Activated CD4-positive, alpha-beta T cell treated with anti-CD3 and anti-CD28 coated beads, Interleukin-2, amount 10 ng/mL, durations not matched to agents 7 days and 5 days (primary cell): ENCODE measurements at regions not wholly inside any gene's neighbourhood (a gene's known extent, or its start where the extent isn't known, plus 50 kb on each side); places are given as distances from the start of the nearest gene placed in this dataset.

Experiments used
- CTCF ChIA-PET: fragments of 350-600 bp; sonication (Branson Sonifier 250); formaldehyde crosslinking; loops from one replicate; lab custom pipeline; 2021; ENCODE audit warnings: antibody characterized with exemption; lab: Charles Lee
- POLR2A ChIA-PET: fragments of 350-600 bp; sonication (Branson Sonifier 250); formaldehyde crosslinking; loops from one replicate; lab custom pipeline; 2021; ENCODE audit warnings: antibody characterized with exemption; lab: Charles Lee
- DNase-seq: peaks from one replicate; pipeline ENCODE4 v3.0.0-alpha.2; 2020
- H3K27ac Mint-ChIP-seq: one replicate; pipeline ENCODE4 v1.8.0; 2021; ENCODE audit warnings: mild to moderate bottlenecking, moderate library complexity, mixed read lengths
- H3K27me3 Mint-ChIP-seq: one replicate; pipeline ENCODE4 v1.8.0; 2021; ENCODE audit warnings: mixed read lengths
- H3K36me3 Mint-ChIP-seq: one replicate; pipeline ENCODE4 v1.8.0; 2021; ENCODE audit warnings: low read depth, mixed read lengths
- H3K4me1 Mint-ChIP-seq: one replicate; pipeline ENCODE4 v1.8.0; 2021; ENCODE audit warnings: mixed read lengths
- H3K4me3 Mint-ChIP-seq: one replicate; pipeline ENCODE4 v1.8.0; 2021; ENCODE audit warnings: mild to moderate bottlenecking, moderate library complexity, mixed read lengths
- H3K9me3 Mint-ChIP-seq: one replicate; pipeline ENCODE4 v1.8.0; 2021; ENCODE audit warnings: mixed read lengths

GRCh38 chr2:236744281-236744705, 174.7 kb downstream of the ACKR3 start:
- Mint-ChIP-seq H3K9me3 (no peaks in the 10 kb centered on the region), H3K27ac (no peak overlapping the region), H3K27me3 (peaks cover 11% of the 10 kb centered on the region), H3K36me3 (no peaks in the 10 kb centered on the region), H3K4me3 (no peak overlapping the region), H3K4me1 (no peaks in the 10 kb centered on the region)
- CTCF ChIA-PET: no interaction called here
- DNase-seq: no peak
- POLR2A ChIA-PET: no interaction called here

- ChIA-PET POLR2A (no interaction called here), CTCF (no interaction called here)
- no peaks in the 10 kb centered on the region for H3K4me1 Mint-ChIP-seq
- H3K27ac Mint-ChIP-seq: no peak overlapping the region
- no peak for DNase-seq
- no peak overlapping the region for H3K4me3 Mint-ChIP-seq
- H3K27me3 Mint-ChIP-seq: peaks cover 11% of the 10 kb centered on the region
- no peaks in the 10 kb centered on the region for H3K9me3 Mint-ChIP-seq
- H3K36me3 Mint-ChIP-seq: no peaks in the 10 kb centered on the region
Observed at GRCh38 chr2:236744716-236745115, 175.1 kb downstream of the ACKR3 start.

GRCh38 chr2:236745420-236746210, 176.0 kb downstream of the ACKR3 start:
- CTCF ChIA-PET: no interaction called here
- Mint-ChIP-seq H3K36me3 (no peaks in the 10 kb centered on the region), H3K4me3 (no peak overlapping the region), H3K27ac (no peak overlapping the region), H3K4me1 (no peaks in the 10 kb centered on the region), H3K27me3 (peaks cover 11% of the 10 kb centered on the region), H3K9me3 (no peaks in the 10 kb centered on the region)
- no peak for DNase-seq
- POLR2A ChIA-PET: no interaction called here

- H3K4me3 Mint-ChIP-seq: no peak overlapping the region
- DNase-seq: no peak
- peaks cover 11% of the 10 kb centered on the region for H3K27me3 Mint-ChIP-seq
- H3K27ac Mint-ChIP-seq: no peak overlapping the region
- ChIA-PET CTCF (no interaction called here), POLR2A (no interaction called here)
- no peaks in the 10 kb centered on the region for H3K36me3 Mint-ChIP-seq
- no peaks in the 10 kb centered on the region for H3K9me3 Mint-ChIP-seq
- no peaks in the 10 kb centered on the region for H3K4me1 Mint-ChIP-seq
Observed at GRCh38 chr2:236746833-236747232, 177.2 kb downstream of the ACKR3 start.

GRCh38 chr2:236747426-236747825, 177.8 kb downstream of the ACKR3 start:
- ChIA-PET POLR2A (no interaction called here), CTCF (no interaction called here)
- H3K4me3 Mint-ChIP-seq: no peak overlapping the region
- DNase-seq: no peak
- H3K4me1 Mint-ChIP-seq: no peaks in the 10 kb centered on the region
- no peaks in the 10 kb centered on the region for H3K36me3 Mint-ChIP-seq
- no peak overlapping the region for H3K27ac Mint-ChIP-seq
- H3K9me3 Mint-ChIP-seq: no peaks in the 10 kb centered on the region
- H3K27me3 Mint-ChIP-seq: peaks cover 11% of the 10 kb centered on the region

- Mint-ChIP-seq H3K27me3 (peaks cover 11% of the 10 kb centered on the region), H3K4me1 (no peaks in the 10 kb centered on the region), H3K4me3 (no peak overlapping the region), H3K9me3 (no peaks in the 10 kb centered on the region), H3K27ac (no peak overlapping the region), H3K36me3 (no peaks in the 10 kb centered on the region)
- ChIA-PET POLR2A (no interaction called here), CTCF (no interaction called here)
- DNase-seq: no peak
Observed at GRCh38 chr2:236747925-236748324, 178.3 kb downstream of the ACKR3 start.

- H3K27ac Mint-ChIP-seq: no peak overlapping the region
- ChIA-PET CTCF (no interaction called here), POLR2A (no interaction called here)
- DNase-seq: no peak
- no peak overlapping the region for H3K4me3 Mint-ChIP-seq
- no peaks in the 10 kb centered on the region for H3K9me3 Mint-ChIP-seq
- no peaks in the 10 kb centered on the region for H3K4me1 Mint-ChIP-seq
- peaks cover 11% of the 10 kb centered on the region for H3K27me3 Mint-ChIP-seq
- no peaks in the 10 kb centered on the region for H3K36me3 Mint-ChIP-seq
Observed at GRCh38 chr2:236748385-236748784, 178.8 kb downstream of the ACKR3 start.

GRCh38 chr2:236748801-236749200, 179.2 kb downstream of the ACKR3 start:
- Mint-ChIP-seq H3K9me3 (no peaks in the 10 kb centered on the region), H3K4me1 (no peaks in the 10 kb centered on the region), H3K4me3 (no peak overlapping the region), H3K27ac (no peak overlapping the region), H3K36me3 (no peaks in the 10 kb centered on the region), H3K27me3 (peaks cover 9% of the 10 kb centered on the region)
- POLR2A ChIA-PET: no interaction called here
- CTCF ChIA-PET: no interaction called here
- DNase-seq: no peak

GRCh38 chr2:236749346-236749745, 179.7 kb downstream of the ACKR3 start:
- Mint-ChIP-seq H3K27me3 (peaks cover 6% of the 10 kb centered on the region), H3K27ac (no peak overlapping the region), H3K9me3 (no peaks in the 10 kb centered on the region), H3K4me1 (no peaks in the 10 kb centered on the region), H3K36me3 (no peaks in the 10 kb centered on the region), H3K4me3 (no peak overlapping the region)
- ChIA-PET CTCF (no interaction called here), POLR2A (no interaction called here)
- no peak for DNase-seq

- ChIA-PET CTCF (no interaction called here), POLR2A (no interaction called here)
- no peaks in the 10 kb centered on the region for H3K36me3 Mint-ChIP-seq
- DNase-seq: no peak
- no peaks in the 10 kb centered on the region for H3K27me3 Mint-ChIP-seq
- no peaks in the 10 kb centered on the region for H3K9me3 Mint-ChIP-seq
- no peaks in the 10 kb centered on the region for H3K4me1 Mint-ChIP-seq
- no peak overlapping the region for H3K4me3 Mint-ChIP-seq
- no peak overlapping the region for H3K27ac Mint-ChIP-seq
Observed at GRCh38 chr2:236752096-236752495, 182.5 kb downstream of the ACKR3 start.

- Mint-ChIP-seq H3K9me3 (no peaks in the 10 kb centered on the region), H3K4me3 (no peak overlapping the region), H3K4me1 (no peaks in the 10 kb centered on the region), H3K27ac (no peak overlapping the region), H3K27me3 (no peaks in the 10 kb centered on the region), H3K36me3 (no peaks in the 10 kb centered on the region)
- ChIA-PET POLR2A (no interaction called here), CTCF (no interaction called here)
- DNase-seq: no peak
Observed at GRCh38 chr2:236753606-236754270, 184.1 kb downstream of the ACKR3 start.

GRCh38 chr2:236754271-236754944, 184.8 kb downstream of the ACKR3 start:
- Mint-ChIP-seq H3K36me3 (no peaks in the 10 kb centered on the region), H3K4me1 (no peaks in the 10 kb centered on the region), H3K27me3 (no peaks in the 10 kb centered on the region), H3K27ac (no peak overlapping the region), H3K9me3 (no peaks in the 10 kb centered on the region), H3K4me3 (no peak overlapping the region)
- no peak for DNase-seq
- ChIA-PET CTCF (no interaction called here), POLR2A (no interaction called here)

GRCh38 chr2:236755278-236755840, 185.7 kb downstream of the ACKR3 start:
- ChIA-PET POLR2A (no interaction called here), CTCF (no interaction called here)
- H3K27me3 Mint-ChIP-seq: no peaks in the 10 kb centered on the region
- H3K36me3 Mint-ChIP-seq: no peaks in the 10 kb centered on the region
- H3K27ac Mint-ChIP-seq: no peak overlapping the region
- no peaks in the 10 kb centered on the region for H3K4me1 Mint-ChIP-seq
- no peaks in the 10 kb centered on the region for H3K9me3 Mint-ChIP-seq
- DNase-seq: no peak
- no peak overlapping the region for H3K4me3 Mint-ChIP-seq
